B cell (primary cell): ENCODE measurements at regions not wholly inside any gene's neighbourhood (a gene's known extent, or its start where the extent isn't known, plus 50 kb on each side); places are given as distances from the start of the nearest gene placed in this dataset.

ENCODE experiments used
- ATAC-seq: fragments of 200-7000 bp; cut with Tn5 transposase; one replicate; pipeline ENCODE4 v1.10.0; 2021; ENCODE audit warnings: low read depth, mild to moderate bottlenecking, moderate number of reproducible peaks, moderate library complexity
- CTCF ChIA-PET: fragments of 350-600 bp; sonication (Branson Sonifier 250); formaldehyde crosslinking; loops from one replicate; lab custom pipeline; 2021; ENCODE audit warnings: antibody characterized with exemption, inconsistent platforms; lab: Charles Lee
- POLR2A ChIA-PET: fragments of 350-600 bp; sonication (Branson Sonifier 250); formaldehyde crosslinking; loops from one replicate; lab custom pipeline; 2021; ENCODE audit warnings: antibody characterized with exemption; lab: Charles Lee
- DNase-seq: peaks from one replicate; pipeline ENCODE4 v3.0.0; 2013
- H2AFZ ChIP-seq: 2 replicates; pipeline ENCODE4 v1.6.1; 2012; ENCODE audit warnings: mild to moderate bottlenecking, low read depth, low read length; ENCODE audit not compliant: insufficient read depth, poor library complexity, severe bottlenecking
- H3K27ac ChIP-seq, 2 donors: 1 replicate in 1 of 2; 2 replicates in 1 of 2; pipeline ENCODE4 v1.5.1; 2012 to 2013; ENCODE audit warnings: low read length in 2 of 2, mild to moderate bottlenecking in 2 of 2, moderate library complexity in 1 of 2
- H3K27me3 ChIP-seq, 4 experiments: fragments of 200-600 bp in 1 of 4; sonication (generic) in 1 of 4; replicated peaks in 1 of 4; 1 replicate in 2 of 4; 2 replicates in 2 of 4; pipeline versions ENCODE4 v1.6.1 to v1.7.0; 2013 to 2016; ENCODE audit warnings: low read length in 3 of 4, mild to moderate bottlenecking in 2 of 4, mixed read lengths in 1 of 4, moderate library complexity in 1 of 4; ENCODE audit not compliant: insufficient read depth in 4 of 4, control insufficient read depth in 3 of 4; ENCODE audit errors: control extremely low read depth in 1 of 4
- H3K36me3 ChIP-seq, 2 experiments: replicated peaks in 1 of 2; 1 replicate in 1 of 2; 2 replicates in 1 of 2; pipeline versions ENCODE4 v1.6.1 to v1.7.1; 2013; ENCODE audit warnings: low read length in 1 of 2; ENCODE audit not compliant: insufficient read depth in 2 of 2, control insufficient read depth in 1 of 2; ENCODE audit errors: control extremely low read depth in 1 of 2, extremely low read depth in 1 of 2
- H3K4me1 ChIP-seq, 2 donors: fragments of 200-600 bp in 1 of 2; sonication (generic) in 1 of 2; 1 replicate in 1 of 2; 2 replicates in 1 of 2; pipeline versions ENCODE4 v1.5.1 to v1.6.1; 2013 to 2017; ENCODE audit warnings: low read length in 2 of 2; ENCODE audit not compliant: control insufficient read depth in 2 of 2, insufficient read depth in 2 of 2
- H3K4me2 ChIP-seq: replicated peaks from 2 replicates; pipeline ENCODE3; 2012; ENCODE audit warnings: mild to moderate bottlenecking, low read depth, low read length; ENCODE audit not compliant: poor library complexity, severe bottlenecking
- H3K4me3 ChIP-seq, 5 experiments: fragments of 200-600 bp in 1 of 5; sonication (generic) in 1 of 5; 1 replicate in 3 of 5; 2 replicates in 2 of 5; pipeline versions ENCODE4 v1.5.1 to v1.7.0; 2011 to 2016; ENCODE audit warnings: low read length in 4 of 5, mild to moderate bottlenecking in 4 of 5, low read depth in 2 of 5, control low read depth in 1 of 5, moderate library complexity in 1 of 5; ENCODE audit not compliant: insufficient read depth in 1 of 5; ENCODE audit errors: control extremely low read depth in 1 of 5, extremely low read depth in 1 of 5
- H3K79me2 ChIP-seq: fragments of 200-600 bp; sonication (generic); one replicate; pipeline ENCODE4 v1.6.0; 2016; ENCODE audit warnings: low read length; ENCODE audit not compliant: control insufficient read depth, insufficient read depth
- H3K9ac ChIP-seq: fragments of 200-600 bp; sonication (generic); 2 replicates; pipeline ENCODE4 v1.6.1; 2017; ENCODE audit warnings: mild to moderate bottlenecking, low read length, moderate library complexity
- H3K9me3 ChIP-seq, 3 donors: one replicate each; pipeline versions ENCODE4 v1.6.1 to v1.7.1; 2013; ENCODE audit warnings: low read length in 2 of 3; ENCODE audit not compliant: control insufficient read depth in 2 of 3, insufficient read depth in 1 of 3; ENCODE audit errors: control extremely low read depth in 1 of 3
- H4K20me1 ChIP-seq: 2 replicates; pipeline ENCODE4 v1.6.0; 2012; ENCODE audit warnings: mild to moderate bottlenecking, low read length; ENCODE audit not compliant: insufficient read depth, control insufficient read depth, poor library complexity, severe bottlenecking
- H3K27ac Mint-ChIP-seq: one replicate; pipeline ENCODE4 v1.8.0; 2021; ENCODE audit warnings: mixed read lengths
- H3K27me3 Mint-ChIP-seq: one replicate; pipeline ENCODE4 v1.8.0; 2021; ENCODE audit warnings: mixed read lengths
- H3K4me1 Mint-ChIP-seq: one replicate; pipeline ENCODE4 v1.8.0; 2021; ENCODE audit warnings: mixed read lengths
- H3K4me3 Mint-ChIP-seq: one replicate; pipeline ENCODE4 v1.8.0; 2021; ENCODE audit warnings: mixed read lengths
- H3K9me3 Mint-ChIP-seq: one replicate; pipeline ENCODE4 v1.8.0; 2022; ENCODE audit warnings: mixed read lengths; ENCODE audit not compliant: insufficient read depth
- CTCF ChIP-seq: fragments of 200-600 bp; IDR thresholded peaks from one replicate; pipeline ENCODE4 v1.8.0; 2022; ENCODE audit warnings: antibody characterized with exemption, mild to moderate bottlenecking
- EZH2 ChIP-seq: IDR thresholded peaks from 2 replicates; pipeline ENCODE4 v1.6.1; 2012; ENCODE audit warnings: borderline replicate concordance, low read depth, mild to moderate bottlenecking, moderate library complexity, low read length; ENCODE audit not compliant: insufficient read depth, poor library complexity, severe bottlenecking
- WGBS: methylation state at CpG from one replicate; pipeline ENCODE4 v1.1.5; 2013; ENCODE audit warnings: missing lambda C conversion rate; ENCODE audit not compliant: insufficient coverage; 5-methylcytosine and 5-hydroxymethylcytosine counted together
- intact Hi-C: fragments of 100-400 bp; cut with micrococcal nuclease; formaldehyde crosslinking; loops from one replicate; pipeline ENCODE4 v1.10.0; 2022

GRCh38 chr7:32177232-32177631 lies 107.0 kb upstream of the PDE1C start:
- POLR2A ChIA-PET, result no interaction called here
- 88% methylated on average over 5 of the region's 6 CpGs for WGBS

GRCh38 chr7:32175099-32175498 lies 104.9 kb upstream of the PDE1C start:
- H3K9me3 ChIP-seq, result peaks cover 0 to 2% (median 0%) of the 10 kb centered on the region in 3 donors
- no peak for TF ChIP-seq EZH2
- TF ChIP-seq CTCF, result no peak
- no peaks in the 10 kb centered on the region for H3K4me1 ChIP-seq
- ChIA-PET POLR2A (no interaction called here), CTCF (no interaction called here)
- H3K27me3 ChIP-seq, result no peaks in the 10 kb centered on the region
- H2AFZ ChIP-seq, result no peak overlapping the region
- H3K79me2 ChIP-seq, result no peaks in the 10 kb centered on the region
- H3K4me2 ChIP-seq, result no peak overlapping the region
- no CpG with 5 or more reads among the region's 2 CpGs for WGBS
- H3K9me3 Mint-ChIP-seq, result no peaks in the 10 kb centered on the region
- no peak overlapping the region for H3K27ac ChIP-seq
- DNase-seq (no peak), ATAC-seq (no peak)
- no peak overlapping the region for H3K27ac Mint-ChIP-seq
- H4K20me1 ChIP-seq, result no peaks in the 10 kb centered on the region
- no peaks in the 10 kb centered on the region for H3K36me3 ChIP-seq
- intact Hi-C loops, result no loop called here
- H3K4me3 ChIP-seq, result no peak overlapping the region
- H3K4me3 Mint-ChIP-seq, result no peak overlapping the region
- no peak overlapping the region for H3K9ac ChIP-seq
- no peaks in the 10 kb centered on the region for H3K4me1 Mint-ChIP-seq
- no peaks in the 10 kb centered on the region for H3K27me3 Mint-ChIP-seq

More at GRCh38 chr7:32177232-32177631, 107.0 kb upstream of the PDE1C start:
- Histone ChIP-seq H3K4me2 (no peak overlapping the region), H3K79me2 (no peaks in the 10 kb centered on the region), H3K27me3 (no peaks in the 10 kb centered on the region), H3K9me3 (peaks cover 0 to 2% (median 0%) of the 10 kb centered on the region in 3 donors), H3K4me1 (no peaks in the 10 kb centered on the region), H3K9ac (no peak overlapping the region), H4K20me1 (no peaks in the 10 kb centered on the region), H2AFZ (no peak overlapping the region), H3K27ac (no peak overlapping the region), H3K4me3 (no peak overlapping the region), H3K36me3 (no peaks in the 10 kb centered on the region)
- CTCF ChIA-PET, result interaction anchor here (1.7 kb wide), 1 partner anchor 33 kb away, joined by 4 read pairs; no protein-coding TSS in a partner anchor
- no peaks in the 10 kb centered on the region for H3K4me1 Mint-ChIP-seq
- H3K27me3 Mint-ChIP-seq, result no peaks in the 10 kb centered on the region
- H3K27ac Mint-ChIP-seq, result no peak overlapping the region
- intact Hi-C loops, result no loop called here
- ATAC-seq, result no peak
- H3K4me3 Mint-ChIP-seq, result no peak overlapping the region
- H3K9me3 Mint-ChIP-seq, result no peaks in the 10 kb centered on the region
- no peak for DNase-seq
- TF ChIP-seq EZH2 (no peak), CTCF (no peak)
